NCI-H2196 treated with DMSO at 0.1 percent for 48 hours (cell line): ENCODE measurements at regions not wholly inside any gene's neighbourhood (a gene's known extent, or its start where the extent isn't known, plus 50 kb on each side); places are given as distances from the start of the nearest gene placed in this dataset.

Source experiments
- DNase-seq: peaks from one replicate; lab custom pipeline; 2025; ENCODE audit not compliant: unreplicated experiment; lab: John Stamatoyannopoulos, UW

DNA sequence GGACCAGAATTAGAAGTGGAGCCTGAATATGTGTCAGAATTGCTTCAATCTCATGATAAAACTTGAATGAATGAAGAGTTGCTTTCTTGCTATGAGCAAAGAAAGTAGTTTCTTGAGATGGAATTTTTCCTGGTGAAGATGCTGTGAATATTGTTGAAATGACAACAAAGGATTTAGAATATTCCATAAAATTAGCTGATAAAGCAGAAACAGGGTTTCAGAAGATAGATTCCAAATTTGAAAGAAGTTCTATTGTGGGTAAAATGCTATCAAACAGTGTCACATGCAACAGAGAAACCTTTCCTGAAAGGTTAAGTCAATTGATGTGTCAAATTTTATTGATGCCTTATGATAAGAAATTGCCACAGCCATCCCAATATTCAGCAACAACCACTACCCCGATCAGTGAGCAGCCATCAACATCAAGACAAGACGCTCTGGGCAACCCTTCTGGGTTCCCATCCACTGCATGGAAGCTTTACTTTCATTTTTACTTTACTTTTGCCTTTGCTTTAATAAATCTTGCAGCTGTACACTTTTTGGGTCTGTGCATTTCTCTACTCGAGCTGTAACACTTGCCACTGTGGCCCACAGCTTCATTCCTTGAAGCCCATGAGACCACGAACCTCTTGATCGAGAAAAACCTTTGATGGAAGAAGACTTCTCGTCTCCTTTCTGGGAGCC lies 104.0 kb upstream of the SSTR1 start:
- no peak for DNase-seq

DNA sequence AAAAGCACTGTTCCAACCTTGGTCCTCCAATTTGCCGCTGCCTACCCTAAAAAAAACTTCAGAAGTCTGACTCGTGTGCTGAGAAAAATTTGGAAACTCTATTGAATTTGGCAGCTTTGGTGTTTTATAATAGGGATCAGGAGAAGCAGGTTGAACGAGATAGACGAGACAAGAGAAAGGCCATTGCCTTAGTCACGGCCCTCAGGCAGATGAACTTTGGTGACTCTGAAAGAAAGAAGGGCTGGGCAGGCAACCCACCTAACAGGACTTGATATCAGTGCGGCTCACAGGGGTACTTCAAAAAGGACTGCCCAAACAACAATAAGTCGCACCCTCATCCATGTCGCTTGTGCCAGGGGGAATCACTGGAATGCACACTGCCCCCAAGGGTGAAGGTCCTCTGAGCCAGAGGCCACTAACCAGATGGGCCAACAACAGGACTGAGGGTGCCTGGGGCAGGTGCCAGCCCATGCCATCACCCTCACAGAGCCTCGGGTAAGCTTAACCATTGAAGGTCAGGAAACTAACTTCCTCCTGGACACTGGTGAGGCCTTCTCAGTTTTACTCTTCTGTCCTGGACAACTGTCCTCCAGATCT lies 102.5 kb upstream of the SSTR1 start:
- DNase-seq = no peak

DNA sequence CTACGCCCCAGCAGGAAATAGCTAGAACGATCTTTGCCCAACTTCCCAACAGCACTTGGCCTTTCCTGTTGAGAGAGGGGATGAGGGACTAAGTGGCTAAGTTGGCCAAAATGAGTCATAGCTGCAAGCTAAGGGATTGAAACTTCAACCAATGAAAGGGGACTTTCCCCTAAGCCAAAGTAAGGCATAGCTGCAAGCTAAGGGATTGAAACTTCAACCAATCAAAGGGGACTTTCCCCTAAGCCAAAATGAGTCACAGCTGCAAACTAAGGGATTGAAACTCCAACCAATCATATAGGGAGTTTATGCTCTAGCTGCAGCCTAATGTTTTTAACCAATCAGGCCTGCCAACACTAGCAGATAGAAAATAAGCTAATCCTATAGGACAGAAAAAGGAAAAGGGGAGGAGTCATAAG lies 100.5 kb upstream of the SSTR1 start:
- no peak for DNase-seq

DNA sequence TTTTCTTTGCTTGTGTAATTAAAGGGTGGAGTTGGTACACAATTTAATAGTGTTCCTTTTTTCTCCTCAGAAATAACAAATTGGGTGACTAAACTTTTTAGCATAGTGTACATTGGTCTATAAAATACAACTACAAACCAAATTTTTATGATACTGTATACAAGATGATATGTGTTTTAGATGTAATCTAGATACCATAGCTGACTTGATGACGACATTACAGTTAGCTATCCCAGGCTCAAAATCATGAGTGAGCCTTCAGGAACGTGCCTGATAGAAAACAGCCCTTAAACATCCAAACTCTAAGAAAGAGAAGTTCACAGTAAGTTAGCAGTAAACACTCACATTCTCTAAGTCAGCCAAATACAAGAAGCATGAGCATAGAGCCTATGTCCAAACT lies 99.0 kb upstream of the SSTR1 start:
- DNase-seq = no peak

DNA sequence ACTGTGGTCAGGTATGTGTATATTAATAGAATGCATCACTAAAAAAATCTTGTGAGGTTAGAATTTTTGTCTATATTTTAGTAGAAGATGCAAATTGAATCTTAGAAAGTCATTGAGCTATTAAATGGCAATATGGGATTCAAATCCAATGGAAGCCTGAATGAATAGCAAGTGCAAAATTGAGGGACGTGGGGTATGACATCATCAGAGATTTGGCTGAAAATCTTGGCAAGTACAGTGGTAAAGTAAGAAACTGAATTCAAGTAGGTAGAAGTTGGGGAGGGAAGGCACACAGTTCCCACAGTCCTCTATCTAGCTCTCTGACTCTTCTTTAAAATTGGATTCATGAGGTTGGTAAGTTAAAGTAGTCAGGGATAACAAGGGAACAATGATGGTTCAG lies 97.4 kb upstream of the SSTR1 start:
- no peak for DNase-seq

DNA sequence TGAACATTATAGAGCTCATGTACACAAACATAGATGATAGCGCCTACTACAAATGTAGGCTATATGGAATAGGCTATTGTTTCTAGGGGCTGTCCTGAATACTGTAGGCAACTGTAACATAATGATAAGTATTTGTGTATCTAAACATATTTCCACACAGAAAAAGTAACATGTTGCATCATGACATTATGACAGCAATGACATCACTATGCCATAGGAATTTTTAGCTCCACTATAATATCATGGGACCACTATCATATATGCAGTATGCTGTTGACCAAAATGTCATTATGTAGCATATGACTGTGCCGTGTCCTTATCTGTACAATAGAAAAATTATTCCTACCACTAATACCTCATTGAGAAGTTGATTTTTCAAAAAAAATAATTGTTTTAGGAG lies 96.7 kb upstream of the SSTR1 start:
- no peak for DNase-seq

DNA sequence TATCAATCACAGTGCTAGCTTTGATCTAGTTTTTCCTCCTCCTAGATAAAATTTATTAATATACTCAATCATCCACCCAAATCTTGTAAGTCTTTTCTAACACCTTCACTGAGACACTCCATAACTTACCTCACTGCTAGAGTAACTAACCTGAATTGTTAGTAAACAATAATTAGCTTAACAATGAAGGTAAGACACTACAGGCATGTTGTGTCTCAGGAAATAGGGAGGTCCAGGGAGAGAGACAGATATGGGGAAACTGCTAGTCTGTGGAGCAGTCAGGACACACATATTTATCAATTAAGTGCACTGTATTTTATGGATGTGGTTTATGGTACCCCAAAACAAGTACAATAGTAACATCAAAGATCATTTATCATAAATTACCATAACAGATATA lies 94.2 kb upstream of the SSTR1 start:
- DNase-seq = no peak

DNA sequence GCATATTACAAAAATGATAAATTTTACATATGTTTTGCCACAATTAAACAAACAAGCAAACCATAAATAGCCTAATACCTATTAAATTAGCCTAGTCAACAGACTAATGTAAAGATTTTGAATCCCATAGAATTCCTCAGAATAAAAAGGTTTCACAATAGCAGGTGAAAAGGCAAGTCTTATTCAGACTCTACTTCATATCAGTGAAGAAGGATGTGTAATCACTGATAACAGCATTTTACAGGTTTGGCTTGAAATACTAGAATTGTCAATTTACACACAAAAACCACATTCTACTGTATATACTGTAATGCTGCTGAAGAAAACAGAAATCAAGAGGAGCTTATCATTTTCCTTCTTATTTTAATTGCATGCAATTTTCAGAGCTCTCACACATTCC lies 90.8 kb upstream of the SSTR1 start:
- DNase-seq = no peak

DNA sequence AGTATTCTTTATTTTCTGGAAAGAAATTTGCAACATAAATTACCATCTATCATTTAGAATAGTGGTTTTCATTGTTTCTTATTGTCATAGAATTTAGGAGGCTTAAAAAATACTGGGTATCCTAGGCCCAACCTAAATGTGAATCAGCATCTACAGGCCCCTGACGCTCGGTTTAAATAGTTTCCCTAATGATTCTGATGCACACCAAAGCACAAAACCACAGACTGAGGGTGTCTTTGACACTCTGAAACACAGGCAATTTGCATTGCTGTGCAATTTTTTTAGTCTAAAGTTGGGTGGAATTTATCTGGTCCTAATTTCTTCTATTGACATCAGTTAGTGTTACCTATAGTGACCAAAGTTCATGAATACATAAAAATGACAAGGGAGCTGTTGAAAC lies 87.6 kb upstream of the SSTR1 start:
- no peak for DNase-seq

DNA sequence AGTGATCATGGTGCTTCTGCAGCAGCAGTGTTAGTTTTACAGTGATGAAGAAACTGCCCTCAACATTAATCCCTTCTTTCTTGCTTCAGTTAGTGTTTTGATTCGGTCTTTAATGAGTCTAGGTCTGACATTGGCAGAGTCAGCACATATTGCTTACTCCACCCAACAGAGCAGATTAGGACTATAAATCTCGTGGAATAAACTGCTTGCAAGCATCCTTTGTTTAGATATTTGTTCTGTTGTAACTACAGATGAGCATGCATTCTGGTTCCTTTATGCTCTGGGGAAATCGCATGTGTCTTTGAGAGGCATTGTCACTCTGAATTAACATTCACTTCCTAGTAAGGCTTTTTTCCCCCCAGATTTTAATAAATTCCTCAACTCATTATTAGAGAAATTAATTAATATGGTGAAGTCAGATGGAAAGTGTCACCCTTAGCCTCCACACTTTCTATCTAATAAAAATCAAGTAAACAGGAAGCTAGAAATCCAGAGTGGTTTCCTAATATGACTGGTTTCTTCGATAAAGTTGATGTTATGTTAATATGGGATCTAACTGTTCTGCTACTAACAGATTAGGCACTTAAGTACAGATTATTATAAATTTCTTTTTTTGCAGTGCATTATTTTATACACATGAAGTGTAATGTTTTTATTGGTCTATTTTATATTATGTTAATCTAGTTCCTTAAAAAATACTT lies 86.2 kb upstream of the SSTR1 start:
- no peak for DNase-seq

DNA sequence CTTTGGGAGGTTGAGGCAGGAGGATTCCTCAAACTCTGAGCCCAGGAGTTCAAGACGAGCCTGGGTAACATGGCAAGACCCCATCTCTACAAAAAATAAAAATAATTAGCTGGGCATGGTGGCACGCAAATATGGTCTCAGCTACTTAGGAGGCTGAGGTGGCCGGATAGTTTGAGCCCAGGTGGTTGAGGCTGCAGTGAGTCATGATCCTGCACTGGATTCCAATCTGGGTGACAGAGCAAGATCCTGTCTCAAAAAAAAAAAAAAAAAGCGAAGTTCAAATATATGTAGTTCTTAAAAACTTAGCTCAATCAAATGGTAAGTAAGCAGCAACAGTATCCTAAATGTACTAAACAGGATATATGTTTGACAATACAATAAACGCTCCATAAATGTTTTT lies 85.5 kb upstream of the SSTR1 start:
- DNase-seq = no peak

DNA sequence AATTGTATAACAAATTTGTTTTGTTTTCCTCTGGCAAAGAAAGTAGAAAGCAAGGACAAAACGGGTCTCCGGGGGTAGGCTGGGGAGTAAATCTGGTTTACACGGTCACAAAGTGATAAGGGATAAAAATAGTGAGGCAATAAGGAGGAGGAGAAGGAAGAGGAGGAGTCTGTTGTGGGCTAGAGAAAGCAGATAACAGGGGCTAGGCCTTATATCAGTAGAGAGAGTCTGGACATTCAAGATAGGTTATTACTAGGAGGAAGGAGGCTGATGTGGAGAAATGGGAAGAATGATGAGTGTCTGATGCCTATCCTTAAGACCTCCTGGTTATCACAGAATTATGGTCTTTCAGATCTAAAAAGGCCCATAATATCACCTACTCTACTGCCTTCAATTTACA lies 83.2 kb upstream of the SSTR1 start:
- no peak for DNase-seq

DNA sequence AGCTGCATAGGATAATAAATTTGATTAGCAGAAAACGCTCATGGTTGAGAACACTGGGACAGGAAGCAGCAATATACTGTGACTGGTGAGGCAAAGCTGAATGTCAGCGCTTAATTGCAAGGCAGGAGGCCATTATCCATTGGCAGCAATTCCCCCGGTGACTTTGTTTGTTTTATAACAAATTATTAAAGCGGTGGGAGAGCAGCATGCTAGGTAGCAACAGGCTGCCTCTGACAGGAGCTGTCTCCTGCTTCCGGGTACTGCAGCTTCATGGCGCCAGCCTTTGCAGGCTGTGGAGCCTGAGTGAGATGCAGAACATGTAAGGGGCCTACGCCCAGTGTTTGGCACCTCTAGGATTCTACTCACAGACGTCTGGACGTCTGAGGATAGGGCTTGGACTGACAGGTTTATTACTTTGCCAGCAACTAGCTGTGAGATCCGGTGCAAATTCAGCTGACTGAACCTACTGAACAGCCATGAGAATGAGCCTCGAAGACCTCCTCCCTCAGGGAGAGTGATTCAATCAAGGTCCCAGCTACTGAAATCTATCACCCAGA lies 82.1 kb upstream of the SSTR1 start:
- DNase-seq = no peak

DNA sequence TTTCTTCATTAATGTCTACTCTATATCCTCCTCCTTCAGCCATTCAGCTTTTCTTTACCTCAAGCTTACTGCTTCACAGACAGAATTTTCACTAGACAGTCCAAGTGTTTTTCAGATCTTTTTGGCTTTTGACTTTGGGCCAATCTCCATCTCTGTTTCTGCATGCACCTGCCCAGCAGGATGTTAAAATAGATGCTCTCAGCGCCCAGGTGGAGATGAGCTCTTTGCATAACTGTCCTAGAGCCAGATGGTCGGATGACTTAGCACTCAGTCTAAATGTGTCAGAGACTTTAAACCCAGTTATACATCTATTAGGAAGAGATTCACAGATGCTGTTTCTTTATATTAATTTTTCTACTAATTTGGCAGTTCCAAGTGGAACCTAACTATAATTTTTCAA lies 80.3 kb upstream of the SSTR1 start:
- DNase-seq = no peak

DNA sequence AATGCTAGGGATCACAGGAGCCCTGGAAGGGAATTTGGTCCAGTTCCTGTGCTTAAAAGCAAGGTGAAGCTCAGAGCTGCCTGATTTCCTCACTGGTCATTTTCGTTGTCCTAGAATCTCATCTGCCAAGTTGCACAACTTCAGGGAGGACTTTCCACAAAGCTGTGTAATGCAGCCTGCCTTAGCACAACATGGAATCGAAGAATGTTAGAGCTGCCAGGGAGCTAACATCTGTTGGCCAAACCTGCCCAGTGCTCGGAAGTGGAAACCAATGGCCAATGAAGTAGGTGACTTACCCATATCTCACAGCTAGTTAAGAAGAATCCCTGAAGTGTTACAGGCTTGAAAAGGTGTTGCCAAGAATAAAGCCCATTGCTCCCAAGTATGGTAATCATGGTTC lies 79.9 kb upstream of the SSTR1 start:
- no peak for DNase-seq

DNA sequence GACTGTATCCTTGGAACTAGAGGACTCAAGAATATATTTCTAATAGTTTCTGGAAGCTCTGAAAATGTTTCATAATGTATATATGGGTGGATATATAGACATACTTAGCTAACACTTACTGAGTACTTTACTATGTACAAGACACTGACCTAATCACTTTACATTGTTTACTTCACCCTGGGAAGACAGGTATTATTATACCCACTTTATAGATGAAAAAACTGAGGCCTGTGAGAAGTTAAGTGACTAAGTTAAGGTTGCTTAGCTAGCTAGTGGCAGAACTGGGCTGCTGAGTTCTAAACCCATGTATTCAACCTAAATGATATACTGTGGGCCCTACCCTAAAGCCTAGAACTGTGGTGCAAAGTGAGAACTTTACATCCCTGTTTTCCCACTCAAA lies 79.1 kb upstream of the SSTR1 start:
- no peak for DNase-seq

DNA sequence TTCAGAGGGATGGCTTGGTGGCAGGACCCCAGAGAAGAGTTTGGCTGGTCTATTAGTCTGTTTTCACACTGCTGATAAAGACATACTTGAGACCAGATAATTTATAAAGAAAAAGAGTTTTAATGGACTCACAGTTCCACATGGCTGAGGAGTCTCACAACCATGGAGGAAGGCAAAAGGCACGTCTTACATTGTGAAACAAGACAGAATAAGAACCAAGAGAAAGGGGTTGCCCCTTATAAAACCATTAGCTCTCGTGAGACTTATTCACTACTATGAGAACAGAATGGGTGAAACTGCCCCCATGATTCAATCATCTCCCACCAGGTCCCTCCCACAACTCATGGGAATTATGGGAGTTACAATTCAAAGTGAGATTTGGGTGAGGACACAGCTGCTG lies 78.5 kb upstream of the SSTR1 start:
- no peak for DNase-seq

DNA sequence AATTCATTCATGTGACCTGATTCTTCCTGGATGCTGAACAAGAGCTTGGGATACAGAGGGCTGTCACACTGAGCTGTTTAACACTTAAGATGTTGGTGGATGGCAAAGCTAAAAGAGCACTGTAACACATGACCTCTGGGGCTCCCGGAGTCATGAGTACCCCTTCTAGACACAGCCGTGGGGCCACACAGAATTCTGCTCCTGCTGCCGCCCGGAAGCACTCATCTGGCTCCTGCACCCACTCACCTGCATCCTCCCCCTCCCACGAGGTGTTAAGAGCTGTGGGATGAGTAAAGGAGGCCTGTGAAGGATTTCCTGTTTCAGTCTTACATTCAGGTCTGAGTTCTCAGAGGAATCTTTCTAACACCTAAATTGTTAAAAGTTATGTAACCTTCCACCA lies 78.0 kb upstream of the SSTR1 start:
- no peak for DNase-seq

DNA sequence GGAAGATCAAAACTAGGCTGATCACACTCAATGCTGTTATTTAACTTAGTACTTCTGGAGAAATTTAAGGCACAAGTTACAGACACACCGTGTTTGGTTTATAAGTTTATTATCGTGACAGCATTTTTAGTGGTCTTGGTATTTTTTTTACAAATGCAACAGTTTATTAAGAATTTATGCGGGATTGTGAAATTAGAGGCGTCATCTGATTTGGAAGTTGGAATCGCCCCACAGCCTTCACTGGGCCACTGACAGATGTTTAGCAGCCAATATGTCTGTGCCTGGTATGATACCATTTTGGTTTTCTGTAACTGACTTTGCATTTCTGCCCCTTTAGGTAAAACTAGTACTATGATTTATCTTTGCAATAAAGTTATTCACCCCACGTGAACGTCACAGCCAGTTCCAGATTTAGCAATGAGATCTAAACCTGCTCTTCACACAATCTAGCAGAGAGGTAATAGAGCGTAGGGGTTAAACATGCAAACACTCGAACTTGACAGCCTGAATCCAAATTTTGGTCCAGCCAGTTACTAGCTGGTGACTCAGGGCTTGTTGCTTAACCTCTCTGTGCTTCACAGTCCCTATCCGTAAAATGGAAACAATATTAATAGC lies 73.2 kb upstream of the SSTR1 start:
- DNase-seq = no peak

DNA sequence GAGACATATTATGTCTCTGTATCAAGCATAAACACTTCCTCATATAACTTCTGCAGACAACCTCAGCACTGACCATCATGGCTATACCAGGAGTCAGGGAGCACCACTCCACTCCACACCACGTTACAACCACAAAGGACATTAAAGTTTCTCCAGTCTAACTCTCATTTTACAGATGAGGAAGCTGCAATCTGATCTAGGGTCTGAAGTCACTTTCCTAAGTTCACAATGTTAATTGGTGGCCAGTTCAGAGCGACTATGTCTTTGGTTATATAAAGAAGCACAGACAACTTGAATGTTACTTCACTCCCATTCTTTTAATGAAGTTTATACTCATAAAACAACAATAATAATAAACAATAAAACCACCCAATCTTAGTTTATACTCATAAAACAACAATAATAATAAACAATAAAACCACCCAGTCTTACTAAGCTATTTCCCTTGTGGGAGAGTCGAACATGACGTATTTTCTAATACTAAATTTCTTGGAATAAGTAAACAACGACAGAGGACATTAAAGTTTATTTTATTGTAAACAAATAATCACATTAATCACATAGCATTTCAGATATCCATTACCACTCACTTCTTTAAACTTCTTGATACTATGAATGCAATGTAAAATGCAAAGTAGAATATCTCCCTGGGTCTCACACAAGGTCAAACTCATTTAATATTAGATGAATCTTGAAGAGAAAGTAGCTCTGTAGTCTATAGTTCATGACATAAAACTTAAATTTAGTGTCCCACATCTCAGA lies 72.4 kb upstream of the SSTR1 start:
- DNase-seq = no peak

DNA sequence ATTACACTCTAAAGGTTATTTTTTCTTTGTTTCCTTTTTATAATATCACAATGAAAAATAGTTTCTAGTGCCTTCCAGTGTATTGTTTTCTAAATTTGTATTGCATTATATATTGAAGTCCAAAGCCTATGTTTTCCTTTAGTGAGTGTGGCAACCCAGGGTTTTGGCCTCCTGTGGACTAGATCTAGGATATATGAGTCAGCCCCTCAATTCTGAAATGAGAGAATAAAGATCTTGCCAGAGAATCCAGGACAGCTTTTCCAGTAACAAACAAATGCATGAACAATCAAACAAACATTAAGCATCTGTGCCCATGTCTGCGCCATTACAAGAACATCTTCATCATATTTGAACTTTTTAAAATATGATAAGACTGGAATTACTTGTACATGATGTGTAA lies 70.7 kb upstream of the SSTR1 start:
- DNase-seq = no peak
